H1 (cell line): ENCODE measurements at regions not wholly inside any gene's neighbourhood (a gene's known extent, or its start where the extent isn't known, plus 50 kb on each side); places are given as distances from the start of the nearest gene placed in this dataset.

Source experiments
- CHD1 ChIP-seq: IDR thresholded peaks from 2 replicates; pipeline ENCODE4 v1.6.1; 2012; ENCODE audit warnings: low read depth, low read length, improper control_type of control experiment
- RBBP5 ChIP-seq: IDR thresholded peaks from 2 replicates; pipeline ENCODE4 v1.7.1; 2012; ENCODE audit warnings: low read depth, mild to moderate bottlenecking, inconsistent platforms, low read length, moderate library complexity, borderline replicate concordance
- SIX5 ChIP-seq: IDR thresholded peaks from 2 replicates; pipeline ENCODE4 v1.6.1; 2011; ENCODE audit warnings: mild to moderate bottlenecking, low read depth, low read length
- TF ChIP-seq, protein P1 (sequence below): fragments of 300-600 bp; sonication (generic); IDR thresholded peaks from 2 replicates; pipeline ENCODE4 v1.7.1; 2012; ENCODE audit warnings: low read length, moderate library complexity, mild to moderate bottlenecking, inconsistent platforms; ENCODE audit not compliant: insufficient replicate concordance
- TF ChIP-seq, protein P2 (sequence below): IDR thresholded peaks from 2 replicates; pipeline ENCODE4 v1.6.1; 2012; ENCODE audit warnings: low read length, inconsistent platforms

DNA sequence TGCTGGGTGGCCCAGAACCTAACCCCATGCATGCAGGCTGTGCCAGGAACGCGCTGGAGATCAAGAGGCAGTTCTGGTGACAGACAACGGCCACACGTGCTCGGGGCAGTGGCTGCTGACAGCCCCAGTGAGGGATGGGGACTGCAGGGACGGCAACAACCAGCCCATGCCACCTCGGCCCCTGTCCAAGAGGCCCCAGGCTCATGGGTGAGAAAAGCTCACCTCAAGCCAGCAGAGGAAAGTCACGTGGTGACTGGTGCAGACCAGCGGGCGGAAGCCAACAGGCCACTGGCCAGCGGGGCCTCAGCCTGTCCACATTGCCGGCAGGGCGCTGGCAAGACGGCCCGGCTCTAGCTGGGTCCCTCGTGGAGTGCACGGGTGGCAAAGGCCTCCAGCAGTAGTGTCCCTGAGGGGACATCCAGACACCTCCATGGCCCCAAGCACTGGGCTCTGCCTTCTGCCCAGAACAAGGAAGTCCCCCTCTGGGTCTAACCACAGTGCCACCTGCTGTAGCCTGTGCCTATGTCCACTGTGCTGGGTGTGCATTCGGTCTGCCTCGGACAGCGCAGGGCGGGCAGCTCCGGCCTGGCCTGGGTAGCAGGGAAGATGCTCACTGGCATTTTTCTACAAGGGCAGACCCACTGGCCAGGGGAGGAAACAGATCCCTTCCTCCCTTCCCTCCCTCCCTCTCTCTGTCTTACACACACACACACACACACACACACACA lies 134.1 kb downstream of the NCOR2 start (continued):
- TF ChIP-seq, protein P1, sequence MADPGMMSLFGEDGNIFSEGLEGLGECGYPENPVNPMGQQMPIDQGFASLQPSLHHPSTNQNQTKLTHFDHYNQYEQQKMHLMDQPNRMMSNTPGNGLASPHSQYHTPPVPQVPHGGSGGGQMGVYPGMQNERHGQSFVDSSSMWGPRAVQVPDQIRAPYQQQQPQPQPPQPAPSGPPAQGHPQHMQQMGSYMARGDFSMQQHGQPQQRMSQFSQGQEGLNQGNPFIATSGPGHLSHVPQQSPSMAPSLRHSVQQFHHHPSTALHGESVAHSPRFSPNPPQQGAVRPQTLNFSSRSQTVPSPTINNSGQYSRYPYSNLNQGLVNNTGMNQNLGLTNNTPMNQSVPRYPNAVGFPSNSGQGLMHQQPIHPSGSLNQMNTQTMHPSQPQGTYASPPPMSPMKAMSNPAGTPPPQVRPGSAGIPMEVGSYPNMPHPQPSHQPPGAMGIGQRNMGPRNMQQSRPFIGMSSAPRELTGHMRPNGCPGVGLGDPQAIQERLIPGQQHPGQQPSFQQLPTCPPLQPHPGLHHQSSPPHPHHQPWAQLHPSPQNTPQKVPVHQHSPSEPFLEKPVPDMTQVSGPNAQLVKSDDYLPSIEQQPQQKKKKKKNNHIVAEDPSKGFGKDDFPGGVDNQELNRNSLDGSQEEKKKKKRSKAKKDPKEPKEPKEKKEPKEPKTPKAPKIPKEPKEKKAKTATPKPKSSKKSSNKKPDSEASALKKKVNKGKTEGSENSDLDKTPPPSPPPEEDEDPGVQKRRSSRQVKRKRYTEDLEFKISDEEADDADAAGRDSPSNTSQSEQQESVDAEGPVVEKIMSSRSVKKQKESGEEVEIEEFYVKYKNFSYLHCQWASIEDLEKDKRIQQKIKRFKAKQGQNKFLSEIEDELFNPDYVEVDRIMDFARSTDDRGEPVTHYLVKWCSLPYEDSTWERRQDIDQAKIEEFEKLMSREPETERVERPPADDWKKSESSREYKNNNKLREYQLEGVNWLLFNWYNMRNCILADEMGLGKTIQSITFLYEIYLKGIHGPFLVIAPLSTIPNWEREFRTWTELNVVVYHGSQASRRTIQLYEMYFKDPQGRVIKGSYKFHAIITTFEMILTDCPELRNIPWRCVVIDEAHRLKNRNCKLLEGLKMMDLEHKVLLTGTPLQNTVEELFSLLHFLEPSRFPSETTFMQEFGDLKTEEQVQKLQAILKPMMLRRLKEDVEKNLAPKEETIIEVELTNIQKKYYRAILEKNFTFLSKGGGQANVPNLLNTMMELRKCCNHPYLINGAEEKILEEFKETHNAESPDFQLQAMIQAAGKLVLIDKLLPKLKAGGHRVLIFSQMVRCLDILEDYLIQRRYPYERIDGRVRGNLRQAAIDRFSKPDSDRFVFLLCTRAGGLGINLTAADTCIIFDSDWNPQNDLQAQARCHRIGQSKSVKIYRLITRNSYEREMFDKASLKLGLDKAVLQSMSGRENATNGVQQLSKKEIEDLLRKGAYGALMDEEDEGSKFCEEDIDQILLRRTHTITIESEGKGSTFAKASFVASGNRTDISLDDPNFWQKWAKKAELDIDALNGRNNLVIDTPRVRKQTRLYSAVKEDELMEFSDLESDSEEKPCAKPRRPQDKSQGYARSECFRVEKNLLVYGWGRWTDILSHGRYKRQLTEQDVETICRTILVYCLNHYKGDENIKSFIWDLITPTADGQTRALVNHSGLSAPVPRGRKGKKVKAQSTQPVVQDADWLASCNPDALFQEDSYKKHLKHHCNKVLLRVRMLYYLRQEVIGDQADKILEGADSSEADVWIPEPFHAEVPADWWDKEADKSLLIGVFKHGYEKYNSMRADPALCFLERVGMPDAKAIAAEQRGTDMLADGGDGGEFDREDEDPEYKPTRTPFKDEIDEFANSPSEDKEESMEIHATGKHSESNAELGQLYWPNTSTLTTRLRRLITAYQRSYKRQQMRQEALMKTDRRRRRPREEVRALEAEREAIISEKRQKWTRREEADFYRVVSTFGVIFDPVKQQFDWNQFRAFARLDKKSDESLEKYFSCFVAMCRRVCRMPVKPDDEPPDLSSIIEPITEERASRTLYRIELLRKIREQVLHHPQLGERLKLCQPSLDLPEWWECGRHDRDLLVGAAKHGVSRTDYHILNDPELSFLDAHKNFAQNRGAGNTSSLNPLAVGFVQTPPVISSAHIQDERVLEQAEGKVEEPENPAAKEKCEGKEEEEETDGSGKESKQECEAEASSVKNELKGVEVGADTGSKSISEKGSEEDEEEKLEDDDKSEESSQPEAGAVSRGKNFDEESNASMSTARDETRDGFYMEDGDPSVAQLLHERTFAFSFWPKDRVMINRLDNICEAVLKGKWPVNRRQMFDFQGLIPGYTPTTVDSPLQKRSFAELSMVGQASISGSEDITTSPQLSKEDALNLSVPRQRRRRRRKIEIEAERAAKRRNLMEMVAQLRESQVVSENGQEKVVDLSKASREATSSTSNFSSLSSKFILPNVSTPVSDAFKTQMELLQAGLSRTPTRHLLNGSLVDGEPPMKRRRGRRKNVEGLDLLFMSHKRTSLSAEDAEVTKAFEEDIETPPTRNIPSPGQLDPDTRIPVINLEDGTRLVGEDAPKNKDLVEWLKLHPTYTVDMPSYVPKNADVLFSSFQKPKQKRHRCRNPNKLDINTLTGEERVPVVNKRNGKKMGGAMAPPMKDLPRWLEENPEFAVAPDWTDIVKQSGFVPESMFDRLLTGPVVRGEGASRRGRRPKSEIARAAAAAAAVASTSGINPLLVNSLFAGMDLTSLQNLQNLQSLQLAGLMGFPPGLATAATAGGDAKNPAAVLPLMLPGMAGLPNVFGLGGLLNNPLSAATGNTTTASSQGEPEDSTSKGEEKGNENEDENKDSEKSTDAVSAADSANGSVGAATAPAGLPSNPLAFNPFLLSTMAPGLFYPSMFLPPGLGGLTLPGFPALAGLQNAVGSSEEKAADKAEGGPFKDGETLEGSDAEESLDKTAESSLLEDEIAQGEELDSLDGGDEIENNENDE, result no peak
- TF ChIP-seq CHD1, result no peak
- TF ChIP-seq, protein P2, sequence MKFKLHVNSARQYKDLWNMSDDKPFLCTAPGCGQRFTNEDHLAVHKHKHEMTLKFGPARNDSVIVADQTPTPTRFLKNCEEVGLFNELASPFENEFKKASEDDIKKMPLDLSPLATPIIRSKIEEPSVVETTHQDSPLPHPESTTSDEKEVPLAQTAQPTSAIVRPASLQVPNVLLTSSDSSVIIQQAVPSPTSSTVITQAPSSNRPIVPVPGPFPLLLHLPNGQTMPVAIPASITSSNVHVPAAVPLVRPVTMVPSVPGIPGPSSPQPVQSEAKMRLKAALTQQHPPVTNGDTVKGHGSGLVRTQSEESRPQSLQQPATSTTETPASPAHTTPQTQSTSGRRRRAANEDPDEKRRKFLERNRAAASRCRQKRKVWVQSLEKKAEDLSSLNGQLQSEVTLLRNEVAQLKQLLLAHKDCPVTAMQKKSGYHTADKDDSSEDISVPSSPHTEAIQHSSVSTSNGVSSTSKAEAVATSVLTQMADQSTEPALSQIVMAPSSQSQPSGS, result no peak
- TF ChIP-seq SIX5, result no peak
- no peak for TF ChIP-seq RBBP5
